ENCODE measurements at regions not wholly inside any gene's neighbourhood (a gene's known extent, or its start where the extent isn't known, plus 50 kb on each side); places are given as distances from the start of the nearest gene placed in this dataset.

DNA sequence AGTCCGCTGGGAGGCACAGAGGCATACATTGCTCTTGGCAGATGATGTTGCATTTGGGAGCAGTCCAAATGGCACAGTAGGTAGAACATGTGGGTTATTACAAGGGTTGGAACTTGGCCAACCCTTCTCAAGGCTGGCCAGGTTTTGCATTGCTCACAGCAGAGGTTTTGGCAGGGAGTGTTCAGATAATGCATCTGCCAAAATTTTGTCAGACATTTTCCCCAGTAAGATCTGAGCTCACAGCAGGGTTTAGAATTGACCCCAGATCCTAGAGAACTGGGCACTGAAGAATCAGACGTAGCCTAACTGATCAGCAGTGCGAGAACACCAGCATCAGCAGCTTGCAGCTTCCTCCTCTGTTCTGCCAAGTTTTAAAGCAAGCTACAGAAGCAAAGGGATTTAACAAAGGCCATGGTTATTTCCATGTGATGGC is 468.8 kb upstream of the KIF2B start:
- no peaks in the 10 kb centered on the region for H3K9me3 ChIP-seq (ENCODE audit: control insufficient read depth, insufficient read depth, low read depth, low read length)
- no peak overlapping the region for H3K4me3 ChIP-seq (ENCODE audit: low read depth, low read length)
- no peaks in the 10 kb centered on the region for H3K4me1 ChIP-seq (ENCODE audit: control insufficient read depth, insufficient read depth, low read length)
- no peak for TF ChIP-seq ZBTB26 (tag by site-specific recombination; optimal IDR thresholded peaks at IDR 0.05)
- no peak for TF ChIP-seq SETDB1 (IDR thresholded peaks at IDR 0.05; ENCODE audit: insufficient read length, low read length)
- no peak for TF ChIP-seq ZNF629 (tag by site-specific recombination; IDR thresholded peaks at IDR 0.05)
- TF ChIP-seq, protein P1, sequence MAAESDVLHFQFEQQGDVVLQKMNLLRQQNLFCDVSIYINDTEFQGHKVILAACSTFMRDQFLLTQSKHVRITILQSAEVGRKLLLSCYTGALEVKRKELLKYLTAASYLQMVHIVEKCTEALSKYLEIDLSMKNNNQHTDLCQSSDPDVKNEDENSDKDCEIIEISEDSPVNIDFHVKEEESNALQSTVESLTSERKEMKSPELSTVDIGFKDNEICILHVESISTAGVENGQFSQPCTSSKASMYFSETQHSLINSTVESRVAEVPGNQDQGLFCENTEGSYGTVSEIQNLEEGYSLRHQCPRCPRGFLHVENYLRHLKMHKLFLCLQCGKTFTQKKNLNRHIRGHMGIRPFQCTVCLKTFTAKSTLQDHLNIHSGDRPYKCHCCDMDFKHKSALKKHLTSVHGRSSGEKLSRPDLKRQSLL (tag by site-specific recombination; IDR thresholded peaks at IDR 0.05) = no peak
- TF ChIP-seq ZSCAN30 (tag by site-specific recombination; IDR thresholded peaks at IDR 0.05) = no peak
- TF ChIP-seq ZNF514 (tag by site-specific recombination; IDR thresholded peaks at IDR 0.05) = no peak
- no peak for TF ChIP-seq ZNF776 (tag by site-specific recombination; IDR thresholded peaks at IDR 0.05; ENCODE audit: borderline replicate concordance)
- no peak for TF ChIP-seq ZNF394 (tag by site-specific recombination; IDR thresholded peaks at IDR 0.05; ENCODE audit: borderline replicate concordance)
- TF ChIP-seq, protein P2, sequence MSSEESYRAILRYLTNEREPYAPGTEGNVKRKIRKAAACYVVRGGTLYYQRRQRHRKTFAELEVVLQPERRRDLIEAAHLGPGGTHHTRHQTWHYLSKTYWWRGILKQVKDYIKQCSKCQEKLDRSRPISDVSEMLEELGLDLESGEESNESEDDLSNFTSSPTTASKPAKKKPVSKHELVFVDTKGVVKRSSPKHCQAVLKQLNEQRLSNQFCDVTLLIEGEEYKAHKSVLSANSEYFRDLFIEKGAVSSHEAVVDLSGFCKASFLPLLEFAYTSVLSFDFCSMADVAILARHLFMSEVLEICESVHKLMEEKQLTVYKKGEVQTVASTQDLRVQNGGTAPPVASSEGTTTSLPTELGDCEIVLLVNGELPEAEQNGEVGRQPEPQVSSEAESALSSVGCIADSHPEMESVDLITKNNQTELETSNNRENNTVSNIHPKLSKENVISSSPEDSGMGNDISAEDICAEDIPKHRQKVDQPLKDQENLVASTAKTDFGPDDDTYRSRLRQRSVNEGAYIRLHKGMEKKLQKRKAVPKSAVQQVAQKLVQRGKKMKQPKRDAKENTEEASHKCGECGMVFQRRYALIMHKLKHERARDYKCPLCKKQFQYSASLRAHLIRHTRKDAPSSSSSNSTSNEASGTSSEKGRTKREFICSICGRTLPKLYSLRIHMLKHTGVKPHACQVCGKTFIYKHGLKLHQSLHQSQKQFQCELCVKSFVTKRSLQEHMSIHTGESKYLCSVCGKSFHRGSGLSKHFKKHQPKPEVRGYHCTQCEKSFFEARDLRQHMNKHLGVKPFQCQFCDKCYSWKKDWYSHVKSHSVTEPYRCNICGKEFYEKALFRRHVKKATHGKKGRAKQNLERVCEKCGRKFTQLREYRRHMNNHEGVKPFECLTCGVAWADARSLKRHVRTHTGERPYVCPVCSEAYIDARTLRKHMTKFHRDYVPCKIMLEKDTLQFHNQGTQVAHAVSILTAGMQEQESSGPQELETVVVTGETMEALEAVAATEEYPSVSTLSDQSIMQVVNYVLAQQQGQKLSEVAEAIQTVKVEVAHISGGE (tag by site-specific recombination; conservative IDR thresholded peaks at IDR 0.05; ENCODE audit: low read depth) = no peak
- TF ChIP-seq, protein P3, sequence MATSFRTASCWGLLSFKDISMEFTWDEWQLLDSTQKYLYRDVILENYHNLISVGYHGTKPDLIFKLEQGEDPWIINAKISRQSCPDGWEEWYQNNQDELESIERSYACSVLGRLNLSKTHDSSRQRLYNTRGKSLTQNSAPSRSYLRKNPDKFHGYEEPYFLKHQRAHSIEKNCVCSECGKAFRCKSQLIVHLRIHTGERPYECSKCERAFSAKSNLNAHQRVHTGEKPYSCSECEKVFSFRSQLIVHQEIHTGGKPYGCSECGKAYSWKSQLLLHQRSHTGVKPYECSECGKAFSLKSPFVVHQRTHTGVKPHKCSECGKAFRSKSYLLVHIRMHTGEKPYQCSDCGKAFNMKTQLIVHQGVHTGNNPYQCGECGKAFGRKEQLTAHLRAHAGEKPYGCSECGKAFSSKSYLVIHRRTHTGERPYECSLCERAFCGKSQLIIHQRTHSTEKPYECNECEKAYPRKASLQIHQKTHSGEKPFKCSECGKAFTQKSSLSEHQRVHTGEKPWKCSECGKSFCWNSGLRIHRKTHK (tag by site-specific recombination; IDR thresholded peaks at IDR 0.05) = no peak
- TF ChIP-seq ZNF266 (tag by site-specific recombination; IDR thresholded peaks at IDR 0.05; ENCODE audit: low read depth) = no peak
- no peak for TF ChIP-seq ZNF76 (tag by site-specific recombination; IDR thresholded peaks at IDR 0.05; ENCODE audit: borderline replicate concordance, low read depth)
- no peak for TF ChIP-seq ZXDB (tag by site-specific recombination; IDR thresholded peaks at IDR 0.05)
- no peak for TF ChIP-seq ZBTB1 (tag by site-specific recombination; IDR thresholded peaks at IDR 0.05)
- H3K27ac ChIP-seq (ENCODE audit: extremely low read depth, low read depth, low read length) = no peak overlapping the region
- H3K36me3 ChIP-seq (ENCODE audit: control insufficient read depth in 2 of 2, insufficient read depth in 1 of 2, low read length in 2 of 2) = no peaks in the 10 kb centered on the region
- ChIA-PET POLR2A (no interaction called here), CTCF (no interaction called here)

DNA sequence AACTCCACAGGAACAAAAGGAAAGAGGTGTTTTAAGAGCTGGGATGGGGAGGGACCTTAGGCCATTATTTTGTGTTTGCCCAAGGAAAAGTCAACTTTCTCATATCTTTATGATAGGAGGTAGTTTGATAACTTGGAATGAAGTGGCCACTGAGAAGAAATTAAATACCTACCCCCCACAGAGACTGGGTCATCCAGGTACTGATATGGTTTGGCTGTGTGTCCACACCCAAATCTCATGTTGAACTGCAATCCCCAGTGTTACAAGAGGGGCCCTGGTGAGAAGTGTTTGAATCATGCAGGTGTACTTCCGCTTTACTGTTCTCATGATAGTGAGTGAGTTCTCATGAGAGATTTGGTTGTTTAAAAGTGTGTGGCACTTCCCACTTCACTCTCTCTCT is 477.9 kb upstream of the KIF2B start:
- no peak overlapping the region for H3K4me3 ChIP-seq (ENCODE audit: low read depth, low read length)
- H3K27ac ChIP-seq (ENCODE audit: extremely low read depth, low read depth, low read length) = no peak overlapping the region
- POLR2A ChIA-PET = no interaction called here
- H3K9me3 ChIP-seq (ENCODE audit: control insufficient read depth, insufficient read depth, low read depth, low read length) = no peaks in the 10 kb centered on the region
- H3K36me3 ChIP-seq (ENCODE audit: control insufficient read depth in 2 of 2, insufficient read depth in 1 of 2, low read length in 2 of 2) = no peaks in the 10 kb centered on the region
- CTCF ChIA-PET = no interaction called here
- H3K4me1 ChIP-seq (ENCODE audit: control insufficient read depth, insufficient read depth, low read length) = no peaks in the 10 kb centered on the region
- TF ChIP-seq ZNF777 (tag by site-specific recombination; IDR thresholded peaks at IDR 0.05; ENCODE audit: borderline replicate concordance) = no peak
- TF ChIP-seq ZNF16 (tag by site-specific recombination; IDR thresholded peaks at IDR 0.05; ENCODE audit: low read depth) = no peak
- TF ChIP-seq ZNF580 (tag by site-specific recombination; IDR thresholded peaks at IDR 0.05) = no peak
- no peak for TF ChIP-seq PRDM4 (tag by site-specific recombination; IDR thresholded peaks at IDR 0.05)
- no peak for TF ChIP-seq ZNF23 (tag by site-specific recombination; IDR thresholded peaks at IDR 0.05; ENCODE audit: borderline replicate concordance)
- no peak for TF ChIP-seq ZFHX2 (tag by site-specific recombination; conservative IDR thresholded peaks at IDR 0.05)
- no peak for TF ChIP-seq INSM2 (tag by site-specific recombination; IDR thresholded peaks at IDR 0.05)
